WTC11 (cell line): ENCODE measurements at regions not wholly inside any gene's neighbourhood (a gene's known extent, or its start where the extent isn't known, plus 50 kb on each side); places are given as distances from the start of the nearest gene placed in this dataset.

ENCODE experiments used
- ATAC-seq: fragments of 200-7000 bp; cut with Tn5 transposase; 2 replicates; pipeline ENCODE4 v1.10.0; 2021; ENCODE audit warnings: mild to moderate bottlenecking, moderate library complexity
- CTCF ChIA-PET: fragments of 300-600 bp; sonication (Branson Sonifier 250); formaldehyde crosslinking; loops from one replicate; lab custom pipeline; 2021; ENCODE audit warnings: antibody characterized with exemption; lab: Charles Lee
- POLR2A ChIA-PET: fragments of 350-600 bp; sonication (Branson Sonifier 250); formaldehyde crosslinking; loops from one replicate; lab custom pipeline; 2021; ENCODE audit warnings: antibody characterized with exemption; lab: Charles Lee
- DNase-seq: peaks from one replicate; pipeline ENCODE4 v3.0.0; 2021; ENCODE audit warnings: low spot score
- H3K27ac Mint-ChIP-seq: 2 replicates; pipeline ENCODE4 v1.8.0; 2021; ENCODE audit warnings: mixed read lengths
- H3K27me3 Mint-ChIP-seq: 2 replicates; pipeline ENCODE4 v1.8.0; 2021; ENCODE audit warnings: low read depth, mild to moderate bottlenecking, moderate library complexity, mixed read lengths
- H3K36me3 Mint-ChIP-seq: 2 replicates; pipeline ENCODE4 v1.8.0; 2021; ENCODE audit warnings: mixed read lengths
- H3K4me1 Mint-ChIP-seq: 2 replicates; pipeline ENCODE4 v1.8.0; 2022; ENCODE audit warnings: mixed read lengths
- H3K4me3 Mint-ChIP-seq: 2 replicates; pipeline ENCODE4 v1.8.0; 2021; ENCODE audit warnings: mild to moderate bottlenecking, moderate library complexity, mixed read lengths
- H3K9me3 Mint-ChIP-seq: 2 replicates; pipeline ENCODE4 v1.8.0; 2021; ENCODE audit warnings: mixed read lengths
- ATF1 ChIP-seq: sonication (generic); formaldehyde crosslinking; IDR thresholded peaks from 2 replicates; pipeline ENCODE4 v1.8.1; 2023; ENCODE audit warnings: mild to moderate bottlenecking, moderate library complexity, missing genetic modification reagents
- CBFB ChIP-seq: sonication (generic); formaldehyde crosslinking; IDR thresholded peaks from 2 replicates; pipeline ENCODE4 v1.8.1; 2022; ENCODE audit warnings: mild to moderate bottlenecking, low read depth, missing genetic modification reagents
- CREB1 ChIP-seq: sonication (generic); formaldehyde crosslinking; IDR thresholded peaks from 2 replicates; pipeline ENCODE4 v1.8.0; 2023; ENCODE audit warnings: mild to moderate bottlenecking, missing genetic modification reagents
- CREM ChIP-seq: sonication (generic); formaldehyde crosslinking; IDR thresholded peaks from 2 replicates; pipeline ENCODE4 v1.8.1; 2022; ENCODE audit warnings: mild to moderate bottlenecking, missing genetic modification reagents, moderate library complexity
- E2F4 ChIP-seq: sonication (generic); formaldehyde crosslinking; IDR thresholded peaks from 2 replicates; pipeline ENCODE4 v1.8.1; 2022; ENCODE audit warnings: low read depth, mild to moderate bottlenecking, moderate library complexity, missing genetic modification reagents, borderline replicate concordance
- ERG ChIP-seq: fragments of 250-450 bp; sonication (Bioruptor Pico); IDR thresholded peaks from 2 replicates; pipeline ENCODE4 v1.8.0; 2021; ENCODE audit warnings: mild to moderate bottlenecking
- FOXK1 ChIP-seq: sonication (generic); formaldehyde crosslinking; IDR thresholded peaks from 2 replicates; pipeline ENCODE4 v1.8.0; 2022; ENCODE audit warnings: mild to moderate bottlenecking, moderate library complexity, missing genetic modification reagents
- JUN ChIP-seq: sonication (generic); formaldehyde crosslinking; IDR thresholded peaks from 2 replicates; pipeline ENCODE4 v1.8.0; 2023; ENCODE audit warnings: mild to moderate bottlenecking, missing genetic modification reagents
- RORB ChIP-seq: fragments of 250-450 bp; sonication (Bioruptor Pico); IDR thresholded peaks from 2 replicates; pipeline ENCODE4 v1.9.0; 2021; ENCODE audit warnings: mild to moderate bottlenecking
- TP53 ChIP-seq: sonication (generic); formaldehyde crosslinking; IDR thresholded peaks from 2 replicates; pipeline ENCODE4 v1.8.1; 2023; ENCODE audit warnings: mild to moderate bottlenecking, missing genetic modification reagents
- ZNF263 ChIP-seq: sonication (generic); formaldehyde crosslinking; IDR thresholded peaks from 2 replicates; pipeline ENCODE4 v1.8.1; 2022; ENCODE audit warnings: low read depth, mild to moderate bottlenecking, moderate library complexity, missing genetic modification reagents
- ZSCAN18 ChIP-seq: fragments of 250-450 bp; sonication (Bioruptor Pico); IDR thresholded peaks from 2 replicates; pipeline ENCODE4 v2.1.2; 2022; ENCODE audit warnings: mild to moderate bottlenecking, moderate library complexity
- TF ChIP-seq, protein P1 (sequence below): sonication (generic); formaldehyde crosslinking; IDR thresholded peaks from 2 replicates; pipeline ENCODE4 v1.8.0; 2023; ENCODE audit warnings: mild to moderate bottlenecking, missing genetic modification reagents
- TF ChIP-seq, protein P2 (sequence below): sonication (generic); formaldehyde crosslinking; IDR thresholded peaks from 2 replicates; pipeline ENCODE4 v1.8.0; 2022; ENCODE audit warnings: mild to moderate bottlenecking, missing genetic modification reagents
- TF ChIP-seq, protein P3 (sequence below): sonication (generic); formaldehyde crosslinking; IDR thresholded peaks from 2 replicates; pipeline ENCODE4 v1.8.0; 2023; ENCODE audit warnings: missing genetic modification reagents, mild to moderate bottlenecking, borderline replicate concordance
- TF ChIP-seq, protein P4 (sequence below): fragments of 250-450 bp; sonication (Bioruptor Pico); IDR thresholded peaks from 2 replicates; pipeline ENCODE4 v1.9.0; 2021; ENCODE audit warnings: mild to moderate bottlenecking, borderline replicate concordance

DNA sequence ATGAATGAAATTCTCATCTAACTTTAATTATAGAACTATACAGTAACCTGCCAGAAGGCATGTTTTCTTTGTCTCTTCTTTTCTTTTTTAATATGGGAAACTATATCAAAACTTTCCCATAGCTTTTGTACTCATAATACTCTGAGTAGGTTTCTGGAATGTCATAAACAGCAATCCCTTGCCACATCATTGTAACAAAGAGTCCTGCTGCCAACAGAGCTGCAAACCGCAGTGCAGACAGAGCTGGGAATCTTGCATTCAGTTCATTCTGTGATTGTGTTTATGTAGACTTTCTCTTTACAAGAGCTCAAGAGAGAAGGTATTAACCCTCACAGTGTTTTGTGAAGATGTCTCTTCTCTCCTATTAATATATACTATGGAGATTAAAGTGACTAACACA is 304.4 kb upstream of the SLIT2 start:
- DNase-seq (no peak), ATAC-seq (no peak)
- no peak overlapping the region for H3K27ac Mint-ChIP-seq
- H3K4me1 Mint-ChIP-seq: peaks cover 20% of the 10 kb centered on the region
- no peaks in the 10 kb centered on the region; the same call in 1 of the 2 replicates for H3K36me3 Mint-ChIP-seq
- TF ChIP-seq RORB (CRISPR knock-in tag) (no peak), ZNF263 (CRISPR knock-in tag) (no peak), ERG (CRISPR knock-in tag) (no peak), JUN (CRISPR knock-in tag) (no peak), TP53 (CRISPR knock-in tag) (no peak), ZSCAN18 (CRISPR knock-in tag) (no peak), CBFB (CRISPR knock-in tag) (no peak), CREM (no peak), FOXK1 (CRISPR knock-in tag) (no peak), CREB1 (CRISPR knock-in tag) (no peak), E2F4 (CRISPR knock-in tag) (no peak)
- TF ChIP-seq, protein P1, sequence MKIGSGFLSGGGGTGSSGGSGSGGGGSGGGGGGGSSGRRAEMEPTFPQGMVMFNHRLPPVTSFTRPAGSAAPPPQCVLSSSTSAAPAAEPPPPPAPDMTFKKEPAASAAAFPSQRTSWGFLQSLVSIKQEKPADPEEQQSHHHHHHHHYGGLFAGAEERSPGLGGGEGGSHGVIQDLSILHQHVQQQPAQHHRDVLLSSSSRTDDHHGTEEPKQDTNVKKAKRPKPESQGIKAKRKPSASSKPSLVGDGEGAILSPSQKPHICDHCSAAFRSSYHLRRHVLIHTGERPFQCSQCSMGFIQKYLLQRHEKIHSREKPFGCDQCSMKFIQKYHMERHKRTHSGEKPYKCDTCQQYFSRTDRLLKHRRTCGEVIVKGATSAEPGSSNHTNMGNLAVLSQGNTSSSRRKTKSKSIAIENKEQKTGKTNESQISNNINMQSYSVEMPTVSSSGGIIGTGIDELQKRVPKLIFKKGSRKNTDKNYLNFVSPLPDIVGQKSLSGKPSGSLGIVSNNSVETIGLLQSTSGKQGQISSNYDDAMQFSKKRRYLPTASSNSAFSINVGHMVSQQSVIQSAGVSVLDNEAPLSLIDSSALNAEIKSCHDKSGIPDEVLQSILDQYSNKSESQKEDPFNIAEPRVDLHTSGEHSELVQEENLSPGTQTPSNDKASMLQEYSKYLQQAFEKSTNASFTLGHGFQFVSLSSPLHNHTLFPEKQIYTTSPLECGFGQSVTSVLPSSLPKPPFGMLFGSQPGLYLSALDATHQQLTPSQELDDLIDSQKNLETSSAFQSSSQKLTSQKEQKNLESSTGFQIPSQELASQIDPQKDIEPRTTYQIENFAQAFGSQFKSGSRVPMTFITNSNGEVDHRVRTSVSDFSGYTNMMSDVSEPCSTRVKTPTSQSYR: no peak
- TF ChIP-seq, protein P2, sequence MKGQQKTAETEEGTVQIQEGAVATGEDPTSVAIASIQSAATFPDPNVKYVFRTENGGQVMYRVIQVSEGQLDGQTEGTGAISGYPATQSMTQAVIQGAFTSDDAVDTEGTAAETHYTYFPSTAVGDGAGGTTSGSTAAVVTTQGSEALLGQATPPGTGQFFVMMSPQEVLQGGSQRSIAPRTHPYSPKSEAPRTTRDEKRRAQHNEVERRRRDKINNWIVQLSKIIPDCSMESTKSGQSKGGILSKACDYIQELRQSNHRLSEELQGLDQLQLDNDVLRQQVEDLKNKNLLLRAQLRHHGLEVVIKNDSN (CRISPR knock-in tag): no peak
- TF ChIP-seq, protein P3, sequence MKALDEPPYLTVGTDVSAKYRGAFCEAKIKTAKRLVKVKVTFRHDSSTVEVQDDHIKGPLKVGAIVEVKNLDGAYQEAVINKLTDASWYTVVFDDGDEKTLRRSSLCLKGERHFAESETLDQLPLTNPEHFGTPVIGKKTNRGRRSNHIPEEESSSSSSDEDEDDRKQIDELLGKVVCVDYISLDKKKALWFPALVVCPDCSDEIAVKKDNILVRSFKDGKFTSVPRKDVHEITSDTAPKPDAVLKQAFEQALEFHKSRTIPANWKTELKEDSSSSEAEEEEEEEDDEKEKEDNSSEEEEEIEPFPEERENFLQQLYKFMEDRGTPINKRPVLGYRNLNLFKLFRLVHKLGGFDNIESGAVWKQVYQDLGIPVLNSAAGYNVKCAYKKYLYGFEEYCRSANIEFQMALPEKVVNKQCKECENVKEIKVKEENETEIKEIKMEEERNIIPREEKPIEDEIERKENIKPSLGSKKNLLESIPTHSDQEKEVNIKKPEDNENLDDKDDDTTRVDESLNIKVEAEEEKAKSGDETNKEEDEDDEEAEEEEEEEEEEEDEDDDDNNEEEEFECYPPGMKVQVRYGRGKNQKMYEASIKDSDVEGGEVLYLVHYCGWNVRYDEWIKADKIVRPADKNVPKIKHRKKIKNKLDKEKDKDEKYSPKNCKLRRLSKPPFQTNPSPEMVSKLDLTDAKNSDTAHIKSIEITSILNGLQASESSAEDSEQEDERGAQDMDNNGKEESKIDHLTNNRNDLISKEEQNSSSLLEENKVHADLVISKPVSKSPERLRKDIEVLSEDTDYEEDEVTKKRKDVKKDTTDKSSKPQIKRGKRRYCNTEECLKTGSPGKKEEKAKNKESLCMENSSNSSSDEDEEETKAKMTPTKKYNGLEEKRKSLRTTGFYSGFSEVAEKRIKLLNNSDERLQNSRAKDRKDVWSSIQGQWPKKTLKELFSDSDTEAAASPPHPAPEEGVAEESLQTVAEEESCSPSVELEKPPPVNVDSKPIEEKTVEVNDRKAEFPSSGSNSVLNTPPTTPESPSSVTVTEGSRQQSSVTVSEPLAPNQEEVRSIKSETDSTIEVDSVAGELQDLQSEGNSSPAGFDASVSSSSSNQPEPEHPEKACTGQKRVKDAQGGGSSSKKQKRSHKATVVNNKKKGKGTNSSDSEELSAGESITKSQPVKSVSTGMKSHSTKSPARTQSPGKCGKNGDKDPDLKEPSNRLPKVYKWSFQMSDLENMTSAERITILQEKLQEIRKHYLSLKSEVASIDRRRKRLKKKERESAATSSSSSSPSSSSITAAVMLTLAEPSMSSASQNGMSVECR (CRISPR knock-in tag): no peak
- H3K9me3 Mint-ChIP-seq: peaks cover 14% of the 10 kb centered on the region; the same call in 1 of the 2 replicates
- POLR2A ChIA-PET: no interaction called here
- H3K27me3 Mint-ChIP-seq: no peaks in the 10 kb centered on the region
- CTCF ChIA-PET: no interaction called here
- H3K4me3 Mint-ChIP-seq: no peak overlapping the region

DNA sequence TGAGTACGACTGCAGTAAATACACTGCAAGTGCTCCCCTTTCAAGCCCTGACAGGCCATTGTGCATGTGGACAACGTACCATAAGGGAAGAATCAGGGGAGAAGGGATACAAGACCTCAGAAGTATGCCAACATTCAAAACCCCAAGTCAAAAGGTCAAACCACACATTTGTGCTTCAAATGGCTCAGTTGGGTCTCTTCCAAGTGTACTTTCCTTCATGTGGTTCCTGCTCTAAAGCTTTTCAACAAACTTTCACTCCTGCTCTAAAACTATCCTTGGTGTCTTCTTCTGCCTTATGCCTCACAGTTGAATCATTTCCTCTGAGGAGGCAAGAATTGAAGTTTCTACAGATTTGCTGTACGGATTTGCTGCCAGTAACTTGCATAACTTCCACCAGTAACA is 305.7 kb upstream of the SLIT2 start:
- ChIA-PET CTCF (no interaction called here), POLR2A (no interaction called here)
- peaks cover 20% of the 10 kb centered on the region for H3K4me1 Mint-ChIP-seq
- H3K36me3 Mint-ChIP-seq: no peaks in the 10 kb centered on the region; the same call in 1 of the 2 replicates
- no peak for ATAC-seq
- peaks cover 5% of the 10 kb centered on the region; the same call in 1 of the 2 replicates for H3K9me3 Mint-ChIP-seq
- no peak for DNase-seq
- H3K27ac Mint-ChIP-seq: no peak overlapping the region
- H3K4me3 Mint-ChIP-seq: no peak overlapping the region
- H3K27me3 Mint-ChIP-seq: no peaks in the 10 kb centered on the region
- TF ChIP-seq, protein P4, sequence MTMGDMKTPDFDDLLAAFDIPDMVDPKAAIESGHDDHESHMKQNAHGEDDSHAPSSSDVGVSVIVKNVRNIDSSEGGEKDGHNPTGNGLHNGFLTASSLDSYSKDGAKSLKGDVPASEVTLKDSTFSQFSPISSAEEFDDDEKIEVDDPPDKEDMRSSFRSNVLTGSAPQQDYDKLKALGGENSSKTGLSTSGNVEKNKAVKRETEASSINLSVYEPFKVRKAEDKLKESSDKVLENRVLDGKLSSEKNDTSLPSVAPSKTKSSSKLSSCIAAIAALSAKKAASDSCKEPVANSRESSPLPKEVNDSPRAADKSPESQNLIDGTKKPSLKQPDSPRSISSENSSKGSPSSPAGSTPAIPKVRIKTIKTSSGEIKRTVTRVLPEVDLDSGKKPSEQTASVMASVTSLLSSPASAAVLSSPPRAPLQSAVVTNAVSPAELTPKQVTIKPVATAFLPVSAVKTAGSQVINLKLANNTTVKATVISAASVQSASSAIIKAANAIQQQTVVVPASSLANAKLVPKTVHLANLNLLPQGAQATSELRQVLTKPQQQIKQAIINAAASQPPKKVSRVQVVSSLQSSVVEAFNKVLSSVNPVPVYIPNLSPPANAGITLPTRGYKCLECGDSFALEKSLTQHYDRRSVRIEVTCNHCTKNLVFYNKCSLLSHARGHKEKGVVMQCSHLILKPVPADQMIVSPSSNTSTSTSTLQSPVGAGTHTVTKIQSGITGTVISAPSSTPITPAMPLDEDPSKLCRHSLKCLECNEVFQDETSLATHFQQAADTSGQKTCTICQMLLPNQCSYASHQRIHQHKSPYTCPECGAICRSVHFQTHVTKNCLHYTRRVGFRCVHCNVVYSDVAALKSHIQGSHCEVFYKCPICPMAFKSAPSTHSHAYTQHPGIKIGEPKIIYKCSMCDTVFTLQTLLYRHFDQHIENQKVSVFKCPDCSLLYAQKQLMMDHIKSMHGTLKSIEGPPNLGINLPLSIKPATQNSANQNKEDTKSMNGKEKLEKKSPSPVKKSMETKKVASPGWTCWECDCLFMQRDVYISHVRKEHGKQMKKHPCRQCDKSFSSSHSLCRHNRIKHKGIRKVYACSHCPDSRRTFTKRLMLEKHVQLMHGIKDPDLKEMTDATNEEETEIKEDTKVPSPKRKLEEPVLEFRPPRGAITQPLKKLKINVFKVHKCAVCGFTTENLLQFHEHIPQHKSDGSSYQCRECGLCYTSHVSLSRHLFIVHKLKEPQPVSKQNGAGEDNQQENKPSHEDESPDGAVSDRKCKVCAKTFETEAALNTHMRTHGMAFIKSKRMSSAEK (CRISPR knock-in tag): no peak
- no peak for TF ChIP-seq ATF1 (CRISPR knock-in tag)
